ENCODE measurements at regions not wholly inside any gene's neighbourhood (a gene's known extent, or its start where the extent isn't known, plus 50 kb on each side); places are given as distances from the start of the nearest gene placed in this dataset.
"Not testable (repeated sequence)": the region's sequence is repeated elsewhere in the genome, so short reads cannot be mapped to it uniquely, and the experiment has no call there.

GRCh38 chrX:28124416-28124815, 143.2 kb upstream of the DCAF8L1 start:
- 62 to 71% methylated on average over 2 of the region's 2 CpGs for WGBS, 2 donors
- H3K4me3 ChIP-seq = no peak overlapping the region
- H3K9me3 ChIP-seq = no peaks in the 10 kb centered on the region
- no peak for TF ChIP-seq CTCF (IDR thresholded peaks at IDR 0.05)
- H3K27ac ChIP-seq = no peak overlapping the region
- H3K27me3 ChIP-seq = no peaks in the 10 kb centered on the region
- no peaks in the 10 kb centered on the region for H3K36me3 ChIP-seq
- no peak for ATAC-seq
- no peaks in the 10 kb centered on the region for H3K4me1 ChIP-seq
- DNase-seq = no peak
- intact Hi-C loops (cut with DNase I) = no loop called here

DNA sequence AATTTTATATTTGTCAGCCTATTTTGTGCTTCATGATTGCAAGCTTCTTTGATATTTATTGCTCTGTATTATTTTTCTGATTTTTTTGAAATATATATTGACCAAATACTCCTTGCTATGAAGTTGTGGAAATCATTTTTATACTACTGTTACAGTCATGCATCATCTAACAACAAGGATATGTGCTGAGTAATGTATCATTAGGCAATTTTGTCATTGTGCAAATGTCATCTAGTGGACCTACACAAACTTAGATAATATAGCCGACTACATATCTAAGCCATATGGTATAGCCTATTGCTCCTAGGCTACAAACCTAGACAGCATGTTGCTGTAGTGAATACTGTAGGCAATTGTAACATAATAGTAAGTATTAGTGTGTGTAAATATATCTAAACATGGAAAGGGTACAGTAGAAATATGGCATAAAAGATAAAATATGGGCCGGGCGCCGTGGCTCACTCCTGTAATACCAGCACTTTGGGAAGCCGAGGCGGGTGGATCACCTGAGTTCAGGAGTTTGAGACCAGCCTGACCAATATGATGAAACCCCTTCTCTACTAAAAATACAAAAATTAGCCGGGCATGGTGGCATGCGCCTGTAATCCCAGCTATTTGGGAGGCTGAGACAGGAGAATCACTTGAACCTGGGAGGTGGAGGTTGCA, 139.5 kb upstream of the DCAF8L1 start:
- intact Hi-C loops (cut with DNase I); DNase-seq; H3K4me1 ChIP-seq; H3K36me3 ChIP-seq; H3K27me3 ChIP-seq; ATAC-seq; H3K27ac ChIP-seq; H3K9me3 ChIP-seq; H3K4me3 ChIP-seq: not testable (repeated sequence)
- WGBS, 2 donors = 94 to 96% methylated on average over 6 to 8 of the region's 8 CpGs

GRCh38 chrX:28120072-28120471, 138.8 kb upstream of the DCAF8L1 start:
- Histone ChIP-seq H3K4me1 (no peaks in the 10 kb centered on the region), H3K27ac (no peak overlapping the region), H3K27me3 (peaks cover 0 to 6% (median 0%) of the 10 kb centered on the region in 7 donors), H3K9me3 (no peaks in the 10 kb centered on the region), H3K4me3 (no peak overlapping the region), H3K36me3 (no peaks in the 10 kb centered on the region)
- TF ChIP-seq CTCF (IDR thresholded peaks at IDR 0.05) = no peak
- 73 to 77% methylated on average over 4 of the region's 4 CpGs for WGBS, 2 donors
- ATAC-seq = no peak
- DNase-seq = no peak
- intact Hi-C loops (cut with DNase I) = no loop called here

DNA sequence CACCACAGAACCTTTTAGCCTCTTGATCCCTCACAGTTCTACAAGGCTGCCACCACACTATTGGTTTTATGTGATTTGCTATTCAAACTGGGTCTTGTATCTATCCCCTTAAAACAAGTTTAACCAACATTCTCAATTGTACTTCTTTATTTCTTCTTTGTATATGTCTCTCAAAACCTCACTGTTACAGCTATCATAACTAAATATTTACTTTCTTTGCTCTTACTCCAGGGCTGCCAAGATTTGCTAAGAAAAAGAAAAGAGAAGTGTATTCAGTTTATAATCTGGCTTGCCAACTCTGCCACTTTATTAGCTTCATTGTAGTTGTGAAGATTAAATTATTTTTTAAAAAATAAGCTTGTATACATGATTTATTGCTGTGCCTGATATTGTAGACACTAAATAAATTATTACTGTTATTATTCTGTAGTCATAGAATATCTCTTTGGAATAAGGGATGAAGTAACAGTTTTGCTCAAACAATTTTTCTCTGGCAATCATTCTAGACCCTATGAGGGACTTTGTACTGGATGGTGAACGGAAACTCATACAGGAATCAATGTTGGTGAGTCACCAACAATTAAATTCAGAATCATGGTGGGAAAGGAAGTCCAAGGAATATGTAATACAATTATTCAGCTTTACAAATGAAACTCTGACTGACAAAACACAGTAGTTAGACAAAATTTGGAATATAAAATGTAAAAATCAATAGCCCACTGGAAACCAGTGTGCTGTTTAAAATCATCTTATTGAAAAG, 127.1 kb upstream of the DCAF8L1 start:
- Histone ChIP-seq H3K4me1 (no peaks in the 10 kb centered on the region), H3K4me3 (no peak overlapping the region), H3K9me3 (no peaks in the 10 kb centered on the region), H3K36me3 (no peaks in the 10 kb centered on the region), H3K27ac (no peak overlapping the region), H3K27me3 (no peaks in the 10 kb centered on the region)
- DNase-seq = no peak
- no peak for TF ChIP-seq CTCF (IDR thresholded peaks at IDR 0.05)
- 57 to 59% methylated on average over 1 of the region's 1 CpG for WGBS, 2 donors
- intact Hi-C loops (cut with DNase I) = no loop called here
- ATAC-seq = no peak

GRCh38 chrX:28099166-28099565, 117.9 kb upstream of the DCAF8L1 start:
- WGBS, 2 donors = 15 to 35% methylated on average over 3 of the region's 3 CpGs

More at GRCh38 chrX:28099166-28099565, 117.9 kb upstream of the DCAF8L1 start:
- no peak for TF ChIP-seq CTCF (IDR thresholded peaks at IDR 0.05)
- Histone ChIP-seq H3K27ac (no peak overlapping the region), H3K9me3 (no peaks in the 10 kb centered on the region), H3K4me3 (no peak overlapping the region), H3K27me3 (no peaks in the 10 kb centered on the region), H3K4me1 (no peaks in the 10 kb centered on the region), H3K36me3 (no peaks in the 10 kb centered on the region)
- ATAC-seq (no peak), DNase-seq (no peak)
- intact Hi-C loops (cut with DNase I) = no loop called here

All from heart right ventricle (tissue), 16 donors.